Activated naive CD4-positive, alpha-beta T cell treated with anti-CD3 and anti-CD28 coated beads, Interleukin-2, amount 50 U/mL, for 16 hours (primary cell): ENCODE measurements at regions not wholly inside any gene's neighbourhood (a gene's known extent, or its start where the extent isn't known, plus 50 kb on each side); places are given as distances from the start of the nearest gene placed in this dataset.
A peak's percentile ranks its signal among the peaks of the same experiment; 100 is the strongest.
"Not testable (repeated sequence)": the region's sequence is repeated elsewhere in the genome, so short reads cannot be mapped to it uniquely, and the experiment has no call there.

Experiments
- DNase-seq: peaks from one replicate; pipeline ENCODE4 v3.0.0-alpha.2; 2020

DNA sequence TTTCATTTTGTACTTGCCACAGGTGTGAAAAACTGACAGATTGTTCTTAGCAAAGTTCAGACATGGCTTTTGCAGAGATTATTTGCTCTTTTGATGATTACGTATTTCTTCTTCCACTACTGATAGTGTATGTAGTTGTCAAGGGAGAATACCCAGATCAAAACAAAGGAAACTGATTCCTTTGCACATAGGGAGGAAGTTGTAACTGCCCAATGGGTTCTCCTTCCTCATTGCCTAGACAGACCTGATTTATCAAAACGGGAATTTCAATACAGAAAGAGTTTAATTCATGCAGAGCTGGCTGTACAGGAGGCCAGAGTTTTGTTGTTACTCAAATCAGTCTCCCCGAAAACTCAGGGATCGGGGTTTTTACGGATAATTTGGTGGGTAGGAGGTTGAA is 214.7 kb downstream of the BCAS1 start:
- DNase-seq: no peak

DNA sequence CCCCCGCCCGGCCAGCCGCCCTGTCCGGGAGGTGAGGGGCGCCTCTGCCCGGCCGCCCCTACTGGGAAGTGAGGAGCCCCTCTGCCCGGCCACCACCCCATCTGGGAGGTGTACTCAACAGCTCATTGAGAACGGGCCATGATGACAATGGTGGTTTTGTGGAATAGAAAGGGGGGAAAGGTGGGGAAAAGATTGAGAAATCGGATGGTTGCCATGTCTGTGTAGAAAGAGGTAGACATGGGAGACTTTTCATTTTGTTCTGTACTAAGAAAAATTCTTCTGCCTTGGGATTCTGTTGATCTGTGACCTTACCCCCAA is 215.8 kb downstream of the BCAS1 start:
- not testable (repeated sequence) for DNase-seq

DNA sequence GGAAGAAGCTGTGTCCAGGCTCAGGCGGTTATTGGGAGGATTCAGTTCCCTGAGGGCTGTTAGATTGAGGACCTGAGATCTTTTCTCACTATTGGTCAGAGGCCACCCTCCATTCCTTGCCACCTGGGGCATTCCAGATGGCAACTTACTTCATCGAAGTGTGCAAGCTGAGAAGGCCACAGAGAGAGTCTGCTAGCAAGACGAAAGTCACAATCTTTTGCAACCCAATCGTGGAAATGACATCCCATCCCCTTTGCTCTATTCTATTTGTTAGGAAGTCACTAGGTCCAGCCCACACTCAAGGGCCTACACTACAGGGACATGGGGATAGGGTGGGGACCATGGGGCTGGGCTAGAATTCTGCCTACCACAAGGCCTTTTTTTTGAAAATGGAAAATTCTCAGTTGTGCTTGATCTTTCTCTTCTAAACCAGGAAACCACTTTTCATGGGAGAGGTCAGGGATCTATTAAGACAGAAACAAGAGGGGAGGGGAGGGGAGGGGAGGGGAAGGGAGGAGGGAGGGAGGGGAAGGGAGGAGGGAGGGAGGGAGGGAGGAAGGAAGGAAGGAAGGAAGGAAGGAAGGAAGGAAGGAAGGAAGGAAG is 217.2 kb downstream of the BCAS1 start:
- no peak for DNase-seq

DNA sequence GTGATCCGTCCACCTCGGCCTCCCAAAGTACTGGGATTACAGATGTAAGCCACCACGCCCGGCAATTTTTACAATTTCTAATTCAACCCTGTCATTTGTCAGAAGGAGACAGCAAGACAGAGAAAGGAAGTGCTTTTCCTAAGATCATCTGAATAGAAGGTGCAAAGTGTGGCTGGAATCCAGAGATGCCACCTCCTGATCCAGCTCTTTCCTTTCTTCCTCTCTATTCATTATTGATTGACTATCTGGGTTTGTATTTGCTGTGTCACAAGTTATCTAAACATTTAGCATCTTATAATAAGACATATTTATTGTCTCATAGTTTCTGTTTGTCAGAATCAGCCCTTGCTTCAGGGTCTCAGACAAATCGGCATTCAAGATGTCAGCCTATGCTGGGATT is 217.7 kb downstream of the BCAS1 start:
- DNase-seq: no peak

DNA sequence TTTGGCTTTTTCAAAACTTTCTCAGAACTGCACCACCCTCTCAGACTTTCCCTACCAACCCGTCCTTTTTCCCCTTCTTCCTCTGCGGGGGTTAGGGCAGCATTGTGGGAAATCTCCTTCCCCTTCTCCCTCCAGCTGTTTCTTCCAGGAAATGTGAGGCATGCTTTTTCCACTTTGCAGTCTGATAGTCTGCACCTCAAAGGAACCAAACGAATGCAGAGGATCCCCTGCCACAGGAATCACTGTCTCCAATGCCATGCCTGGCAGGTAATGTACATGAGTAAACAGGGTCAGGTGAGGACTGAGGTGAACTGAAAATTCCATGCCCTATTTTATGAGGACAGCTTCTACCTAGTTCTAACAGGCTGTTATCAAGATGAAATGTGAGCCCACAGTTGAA is 218.4 kb downstream of the BCAS1 start:
- DNase-seq: no peak

DNA sequence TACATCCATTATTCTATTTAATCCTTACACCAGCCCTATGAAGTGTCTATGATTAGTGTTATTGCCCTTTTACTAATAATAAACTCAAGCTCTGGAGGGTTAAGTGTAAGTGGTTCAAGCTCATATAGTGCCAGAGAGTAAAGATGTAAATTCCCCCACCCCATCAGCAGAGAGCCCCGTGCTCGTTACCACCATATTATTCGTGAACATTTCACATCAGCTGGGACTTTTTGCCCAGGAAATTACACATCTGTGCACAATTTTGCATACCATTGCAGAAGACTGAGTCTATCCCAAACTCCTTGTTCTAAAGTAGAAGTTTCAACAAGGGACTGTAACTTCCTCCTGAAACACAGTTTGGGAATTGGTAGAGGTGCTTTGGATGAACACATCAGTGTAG is 220.1 kb downstream of the BCAS1 start:
- no peak for DNase-seq

DNA sequence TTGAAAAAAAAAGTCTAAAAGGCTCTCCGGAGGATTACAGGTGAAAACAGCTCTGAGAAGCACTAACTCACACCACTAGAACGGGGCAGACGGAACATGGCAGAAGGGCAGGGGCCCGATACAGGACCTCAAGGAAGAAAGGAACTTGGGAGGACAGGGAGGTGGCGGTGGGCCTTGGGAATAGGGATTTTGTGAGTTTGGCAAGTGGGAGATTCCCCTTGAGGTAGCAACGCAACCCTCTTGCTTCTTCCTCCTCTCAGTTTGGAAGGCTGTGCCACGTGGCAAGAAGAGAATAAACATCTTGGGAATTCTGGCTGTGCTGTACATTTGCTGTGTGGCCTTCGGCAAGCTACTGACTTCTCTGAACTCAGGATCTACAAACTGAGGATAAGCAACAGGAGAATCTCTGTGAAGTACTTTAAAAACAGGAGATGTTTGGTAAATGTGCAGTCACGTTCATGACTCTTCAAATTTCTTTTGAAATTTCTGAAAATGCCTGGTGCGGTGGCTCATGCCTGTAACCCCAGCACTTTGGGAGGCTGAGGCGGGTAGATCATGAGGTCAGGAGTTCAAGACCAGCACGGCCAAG is 220.8 kb downstream of the BCAS1 start:
- no peak for DNase-seq

DNA sequence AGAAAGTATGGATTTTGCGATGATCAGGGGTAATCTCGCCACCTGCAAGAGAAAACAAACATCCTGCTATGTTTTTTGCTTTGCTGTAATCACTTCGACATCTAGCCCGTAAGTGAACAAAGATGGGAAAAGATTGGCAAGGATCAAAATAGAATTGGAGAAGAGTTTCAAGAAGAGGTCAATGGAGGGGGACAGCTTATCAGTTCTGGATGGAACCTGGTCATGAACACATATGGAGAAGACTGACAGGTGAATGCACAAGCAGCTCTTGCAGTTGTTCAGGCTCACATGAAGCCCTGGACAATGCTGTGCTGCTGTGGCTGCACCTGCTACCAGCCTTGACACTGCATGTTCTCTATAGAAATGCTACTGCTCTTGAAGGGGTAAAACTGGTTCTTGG is 222.1 kb downstream of the BCAS1 start:
- DNase-seq: no peak

DNA sequence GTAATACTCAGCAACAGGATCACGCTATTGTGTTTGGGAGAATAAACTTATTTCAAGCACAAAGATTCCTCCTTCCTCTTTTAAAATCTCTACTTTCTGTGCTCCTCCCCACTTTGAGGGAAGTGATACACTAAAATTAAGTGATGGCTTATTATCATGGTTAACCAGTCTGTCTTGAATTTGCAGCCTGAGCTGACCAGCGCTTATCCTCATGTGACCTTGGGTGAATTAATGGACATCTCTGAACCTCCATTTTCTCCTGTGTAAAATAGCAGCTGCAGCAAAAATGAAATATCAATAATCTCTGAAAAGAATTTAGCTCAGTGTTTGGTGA is 222.6 kb downstream of the BCAS1 start:
- no peak for DNase-seq

DNA sequence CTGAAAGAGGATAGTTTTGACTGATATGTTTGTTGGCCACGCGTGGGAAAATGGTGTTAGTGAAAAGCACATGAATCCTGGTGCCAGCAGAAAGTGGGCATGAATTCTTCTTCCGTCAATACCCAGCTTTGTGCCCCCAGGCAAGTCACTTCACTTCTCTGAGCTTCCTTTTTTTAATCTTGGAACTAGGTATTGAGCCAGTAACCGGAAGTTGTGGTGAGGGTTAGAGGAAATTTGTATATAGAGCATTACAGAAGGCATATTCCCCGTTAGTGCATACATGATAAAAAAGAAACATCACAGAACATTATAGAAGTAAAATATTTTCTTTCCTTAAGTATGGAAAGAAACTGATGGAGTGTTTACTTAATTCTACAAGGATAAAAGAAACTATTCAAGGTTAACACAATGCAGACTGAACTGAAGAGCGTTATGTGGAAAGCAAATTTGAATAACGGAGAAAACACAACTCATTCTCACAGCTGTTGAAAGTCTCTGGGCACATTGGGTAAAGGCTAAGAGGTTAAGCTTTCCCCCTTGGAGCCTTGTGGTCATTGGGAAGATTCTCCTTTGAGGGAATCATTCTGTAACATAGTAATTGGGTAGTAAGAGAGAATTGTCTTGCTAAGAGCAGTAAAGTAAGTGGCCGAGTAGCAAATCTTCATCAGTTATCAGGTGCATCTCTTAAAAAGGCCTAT is 223.1 kb downstream of the BCAS1 start:
- no peak for DNase-seq

DNA sequence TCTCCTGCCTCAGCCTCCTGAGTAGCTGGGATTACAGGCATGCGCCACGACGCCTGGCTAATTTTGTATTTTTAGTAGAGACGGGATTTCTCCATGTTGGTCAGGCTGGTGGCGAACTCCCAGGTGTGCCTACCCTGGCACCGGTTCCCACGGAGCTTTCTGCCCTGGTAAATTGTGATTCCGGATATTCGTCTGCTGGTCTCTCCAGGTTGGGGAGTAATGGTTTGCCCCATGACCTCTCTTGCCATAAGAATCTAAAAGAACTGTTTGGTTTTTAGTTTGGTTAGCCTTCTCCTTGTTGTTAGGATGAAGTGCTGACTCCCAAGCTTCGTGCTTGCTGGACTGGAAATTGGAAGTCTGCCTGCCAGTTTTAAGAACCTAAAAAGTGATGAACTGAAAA is 223.8 kb downstream of the BCAS1 start:
- DNase-seq: no peak

DNA sequence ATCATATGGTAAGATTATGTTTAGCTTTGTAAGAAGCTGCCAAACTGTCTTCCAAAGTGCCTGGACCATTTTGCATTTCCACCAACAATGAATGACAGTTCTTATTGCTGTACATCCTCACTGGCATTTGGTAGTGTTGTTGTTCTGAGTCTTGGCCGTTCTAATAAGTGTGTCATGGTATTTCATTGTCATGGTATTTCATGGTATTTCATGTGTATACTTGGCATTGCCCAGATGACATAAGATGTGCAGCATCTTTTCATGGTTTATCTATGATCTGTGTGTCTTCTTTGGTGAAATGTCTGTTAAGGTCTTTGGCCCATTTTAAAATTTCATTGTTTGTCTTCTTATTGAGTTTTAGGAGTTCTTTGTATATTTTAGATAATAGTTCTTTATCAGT is 224.4 kb downstream of the BCAS1 start:
- DNase-seq: no peak

DNA sequence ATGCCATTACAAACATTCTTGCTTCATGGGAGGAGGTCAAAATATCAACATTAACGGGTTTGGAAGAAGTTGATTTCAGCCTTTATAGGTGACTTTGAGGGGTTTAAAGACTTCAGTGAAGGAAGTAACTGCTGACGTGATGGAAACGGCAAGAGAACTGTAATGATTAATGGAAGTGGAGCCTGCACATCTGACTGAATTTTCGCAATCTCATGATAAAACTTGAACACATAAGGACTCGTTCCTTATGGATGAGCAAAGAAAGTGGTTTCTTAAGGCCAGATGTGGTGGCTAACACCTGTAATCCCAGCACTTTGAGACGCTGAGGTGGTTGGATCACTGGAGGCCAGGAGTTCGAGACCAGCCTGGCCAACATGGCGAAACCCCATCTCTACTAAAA is 226.1 kb downstream of the BCAS1 start:
- no peak for DNase-seq

DNA sequence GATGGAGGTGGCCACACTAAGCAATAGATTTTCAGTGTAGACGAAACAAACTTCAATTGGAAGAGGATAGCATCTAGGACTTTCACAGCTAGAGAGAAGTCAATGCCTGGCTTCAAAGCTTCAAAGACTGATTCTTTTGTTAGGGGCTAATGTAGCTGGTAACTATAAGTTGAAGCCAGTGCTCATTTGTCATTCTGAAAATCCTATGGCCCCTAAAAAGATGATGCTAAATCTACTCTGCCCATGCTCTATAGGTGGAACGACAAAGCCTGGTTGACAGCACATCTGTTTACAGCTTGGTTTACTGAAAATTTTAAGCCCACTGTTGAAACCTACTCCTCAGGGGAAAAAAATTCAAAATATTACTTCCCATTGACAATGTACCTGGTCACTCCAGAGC is 226.7 kb downstream of the BCAS1 start:
- no peak for DNase-seq

DNA sequence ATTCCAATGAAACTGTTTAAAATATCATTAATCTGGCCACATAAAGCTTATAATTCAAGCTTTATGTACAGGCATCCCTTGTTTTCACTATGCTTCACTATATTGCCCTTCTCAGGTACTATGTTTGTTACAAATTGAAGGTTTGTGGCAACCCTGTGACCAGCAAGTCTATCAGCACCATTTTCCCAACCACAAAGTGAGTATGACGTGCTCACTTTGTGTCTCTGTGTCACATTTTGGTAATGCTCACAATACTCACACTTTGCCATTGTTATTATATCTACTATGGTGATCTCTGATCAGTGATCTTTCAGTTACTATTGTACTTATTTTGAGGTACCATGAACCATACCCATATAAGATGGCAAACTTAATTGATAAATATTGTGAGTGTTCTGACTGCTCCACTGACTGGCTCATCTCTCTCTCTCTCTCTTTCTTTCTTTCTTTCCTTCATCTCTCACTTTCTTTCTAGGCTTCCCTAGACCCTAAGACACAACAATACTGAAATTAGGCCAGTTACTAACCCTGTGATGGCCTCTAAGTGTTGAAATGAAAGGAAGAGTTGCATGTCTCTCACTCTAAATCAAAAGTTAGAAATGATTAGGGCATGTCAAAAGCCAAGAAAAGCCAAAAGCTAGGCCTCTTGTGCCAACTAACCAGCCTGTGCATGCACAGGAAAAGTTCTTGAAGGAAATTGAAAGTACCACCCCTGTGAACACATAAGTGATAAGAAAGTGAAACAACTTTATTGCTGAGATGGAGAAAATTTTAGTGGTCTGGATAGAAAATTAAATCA is 227.9 kb downstream of the BCAS1 start:
- no peak for DNase-seq

DNA sequence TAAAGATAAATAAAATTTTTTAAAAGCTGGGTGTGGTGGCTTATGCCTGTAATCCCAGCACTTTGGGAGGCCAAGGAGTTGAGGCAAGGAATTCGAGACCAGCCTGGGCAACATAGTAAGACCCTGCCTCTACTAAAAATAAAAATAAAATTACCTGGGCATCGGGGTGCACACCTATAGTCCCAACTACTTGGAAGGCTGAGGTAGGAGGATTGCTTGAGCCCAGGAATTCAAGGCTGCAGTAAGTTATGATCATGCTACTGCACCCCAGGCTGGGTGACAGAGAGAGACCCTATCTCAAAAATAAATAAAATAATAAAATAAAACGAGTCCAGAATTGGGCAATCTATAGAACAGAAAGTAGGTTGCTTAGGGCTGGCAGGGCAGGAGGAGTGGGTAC is 228.7 kb downstream of the BCAS1 start:
- no peak for DNase-seq

DNA sequence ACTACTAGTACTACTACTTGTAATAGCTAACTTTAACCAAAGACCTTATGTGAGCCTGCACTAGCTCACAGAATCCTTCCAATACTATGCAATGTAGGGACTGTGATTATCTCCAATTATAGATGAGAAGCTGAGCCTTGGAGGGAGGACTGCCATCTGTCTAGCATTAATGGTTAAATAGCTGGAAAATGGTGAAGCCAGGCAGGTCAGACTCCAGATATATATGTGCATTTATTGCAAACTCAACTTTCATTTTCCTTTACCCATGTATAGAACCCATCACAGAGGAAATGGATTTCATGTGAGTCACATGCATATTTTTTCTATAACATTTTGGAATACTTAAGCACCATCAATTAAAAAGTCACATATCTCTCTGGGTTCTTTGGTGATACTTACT is 229.9 kb downstream of the BCAS1 start:
- DNase-seq: no peak

DNA sequence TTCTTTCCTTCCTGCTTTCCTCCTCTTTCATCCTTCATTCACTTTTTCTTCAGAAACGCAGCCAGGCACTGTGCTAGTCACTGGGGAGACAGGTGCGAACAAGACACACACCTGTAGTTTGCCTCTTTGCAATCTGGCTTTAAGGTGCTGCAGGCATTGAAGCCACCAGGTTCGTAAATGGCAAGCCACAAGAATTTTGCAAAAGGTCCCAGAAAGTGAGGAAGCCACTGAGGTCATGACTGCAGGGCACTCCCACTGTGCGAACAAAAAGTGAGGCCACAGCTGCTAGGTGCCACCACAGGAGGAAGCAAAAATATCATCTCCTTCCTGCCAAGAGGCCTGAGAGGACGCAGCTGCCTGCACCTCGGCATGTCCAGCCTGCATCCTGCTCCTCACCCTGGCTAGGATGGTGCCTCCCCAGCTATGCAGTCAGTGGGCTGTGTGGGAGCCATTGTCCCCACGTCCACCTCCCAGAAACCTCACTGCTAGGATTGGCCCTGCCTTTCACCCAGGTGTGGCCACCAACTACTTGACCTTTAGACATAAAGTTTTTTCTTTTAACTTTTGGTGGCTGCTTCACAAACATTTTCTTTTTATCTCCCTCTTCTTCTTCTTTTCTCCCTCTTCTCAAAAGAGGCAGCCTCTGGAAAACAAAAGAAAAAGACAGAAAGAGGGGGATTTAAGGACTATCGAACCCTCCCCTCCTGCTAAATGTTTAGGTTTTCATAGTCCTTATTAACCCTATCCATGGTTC is 230.8 kb downstream of the BCAS1 start:
- DNase-seq: peak; percentile 19

DNA sequence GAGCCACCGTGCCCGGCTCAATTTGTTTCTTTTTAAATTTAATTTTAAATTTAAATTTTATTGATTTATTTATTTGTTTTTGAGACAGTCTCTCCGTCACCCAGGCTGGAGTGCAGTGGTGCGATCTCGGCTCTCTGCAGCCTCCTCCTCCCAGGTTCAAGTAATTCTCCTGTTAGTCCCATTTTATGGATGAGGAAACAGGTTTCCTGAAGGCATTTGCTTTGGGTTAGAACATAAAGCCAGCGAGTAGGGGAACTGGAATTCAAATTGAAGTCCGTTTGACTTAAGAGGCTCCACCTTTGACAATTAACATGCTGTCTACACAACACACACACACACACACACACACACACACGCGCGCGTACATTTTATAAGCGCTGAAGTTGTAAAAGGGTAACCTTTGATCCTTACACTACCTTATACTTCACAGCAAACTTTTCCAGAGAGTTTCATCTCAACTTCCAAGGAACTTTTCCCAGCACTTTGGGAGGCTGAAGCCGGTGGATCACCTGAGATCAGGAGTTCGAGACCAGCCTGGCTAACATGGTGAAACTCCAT is 232.0 kb downstream of the BCAS1 start:
- no peak for DNase-seq

DNA sequence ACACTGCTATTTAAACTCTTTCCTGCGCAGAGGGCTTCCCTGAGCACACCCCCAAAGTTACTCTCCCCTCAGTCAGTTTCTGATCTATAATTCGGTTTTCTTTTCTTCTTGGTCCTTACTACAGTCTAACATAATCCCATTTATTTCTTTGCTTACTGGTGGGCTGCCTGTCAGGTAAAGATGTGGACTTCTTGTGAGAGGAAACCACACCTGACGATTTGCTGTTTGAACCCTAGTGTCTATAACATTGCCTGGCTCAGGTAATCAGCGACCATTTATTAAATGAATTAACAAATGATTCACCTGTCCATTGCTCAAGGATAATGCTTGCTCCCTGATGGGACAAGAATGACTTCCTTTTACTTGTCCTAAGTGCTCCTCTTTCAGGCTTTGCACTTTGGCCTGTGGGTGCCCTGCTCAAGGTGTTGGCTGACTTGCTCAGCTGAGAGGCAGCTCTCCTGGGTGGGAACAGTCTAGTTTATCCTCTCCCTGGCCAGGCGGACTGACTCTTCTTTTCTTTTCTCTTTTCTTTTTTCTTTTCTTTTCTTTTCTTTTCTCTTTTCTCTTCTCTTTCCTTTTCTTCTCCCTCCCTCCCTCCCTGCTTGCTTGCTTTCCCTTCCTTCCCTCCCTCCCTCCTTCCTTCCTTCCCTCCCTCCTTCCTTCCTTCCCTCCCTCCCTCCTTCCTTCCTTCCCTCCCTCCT is 233.1 kb downstream of the BCAS1 start:
- DNase-seq: no peak

DNA sequence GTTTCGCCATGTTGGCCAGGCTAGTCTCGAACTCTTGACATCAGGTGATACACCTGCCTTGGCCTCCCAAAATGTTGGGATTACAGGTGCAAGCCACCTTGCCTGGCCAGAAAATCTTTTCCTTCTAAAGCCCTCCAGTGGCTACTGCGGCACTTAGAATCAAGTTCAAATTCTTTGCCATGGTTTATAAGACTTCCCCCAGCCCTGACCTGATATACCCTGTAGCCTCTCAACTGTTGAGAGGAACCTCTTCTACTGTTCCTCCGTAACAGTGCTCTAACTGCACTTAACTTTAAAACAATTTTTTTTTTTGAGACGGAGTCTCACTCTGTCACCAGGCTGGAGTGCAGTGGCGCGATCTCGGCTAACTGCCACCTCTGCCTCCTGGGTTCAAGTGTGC is 235.6 kb downstream of the BCAS1 start:
- DNase-seq: no peak

DNA sequence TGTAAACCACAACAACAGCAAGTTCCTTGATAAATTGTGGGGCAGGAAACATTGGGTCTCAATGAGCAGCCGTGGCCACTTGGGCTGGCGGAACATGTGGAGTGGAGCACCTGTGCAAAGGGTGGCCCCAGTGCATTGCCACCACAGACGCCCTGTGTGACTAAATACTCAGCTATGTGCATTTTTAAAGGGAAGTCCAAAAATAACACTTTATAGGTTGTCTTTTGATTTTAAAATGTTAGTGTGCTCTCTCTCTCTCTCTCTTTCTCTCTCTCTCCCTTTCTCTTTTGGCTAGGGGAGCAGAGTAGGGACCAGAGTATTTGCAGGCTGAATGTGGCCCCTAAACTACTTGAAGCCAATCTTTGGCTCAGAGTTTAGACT is 236.3 kb downstream of the BCAS1 start:
- no peak for DNase-seq
